GM21381 (cell line): ENCODE measurements at regions not wholly inside any gene's neighbourhood (a gene's known extent, or its start where the extent isn't known, plus 50 kb on each side); places are given as distances from the start of the nearest gene placed in this dataset.

Source experiments
- ATAC-seq: cut with Tn5 transposase; IDR thresholded peaks from one replicate; pipeline ENCODE4 v1.9.1; 2021; ENCODE audit warnings: mild to moderate bottlenecking, moderate library complexity; ENCODE audit not compliant: unreplicated experiment

DNA sequence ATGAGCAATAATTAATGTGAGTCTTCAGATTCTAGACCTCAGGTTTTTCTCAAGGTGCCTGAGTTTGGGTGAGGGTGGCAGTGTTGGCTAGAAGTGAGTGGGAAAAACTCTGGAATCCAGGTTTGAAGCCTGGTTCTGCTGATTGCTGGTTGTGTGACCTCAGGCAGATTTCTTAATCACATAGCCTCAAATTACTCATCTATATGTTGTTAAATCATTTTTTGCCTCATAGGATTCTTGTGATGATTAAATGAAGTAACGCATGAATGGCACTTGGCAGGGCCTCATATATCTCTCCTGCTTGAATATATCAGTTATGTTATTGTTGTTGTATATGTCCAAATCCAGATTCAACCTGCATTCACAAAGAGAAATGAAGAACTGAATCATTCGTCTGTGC, 60.5 kb downstream of the NR2F2 start:
- no peak for ATAC-seq

- no peak for ATAC-seq
Measured at GRCh38 chr15:96392380-96393208, 62.1 kb downstream of the NR2F2 start.

- no peak for ATAC-seq
Measured at GRCh38 chr15:96393209-96393513, 62.7 kb downstream of the NR2F2 start.

DNA sequence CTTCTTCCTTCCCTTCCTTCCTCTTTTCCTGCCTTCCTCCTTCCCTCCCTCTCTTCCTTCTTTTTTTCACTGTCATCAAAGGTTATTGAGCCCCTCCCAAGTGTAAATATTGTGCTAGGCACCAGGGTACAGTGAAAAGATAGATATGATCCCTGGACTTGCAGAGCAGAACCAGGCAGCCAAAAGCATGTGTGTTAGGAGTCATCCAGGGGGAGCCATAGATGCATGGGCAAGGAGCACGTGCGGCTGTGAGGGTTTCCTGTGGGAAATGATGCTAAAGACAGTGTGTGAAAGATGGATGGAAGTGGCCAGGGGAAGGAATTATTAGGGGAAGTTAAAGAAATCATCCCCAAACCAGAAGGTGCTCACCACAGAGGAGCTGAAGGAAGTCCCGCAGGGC, 65.2 kb downstream of the NR2F2 start:
- no peak for ATAC-seq

- ATAC-seq, result no peak
Measured at GRCh38 chr15:96398776-96399175, 68.3 kb downstream of the NR2F2 start.

DNA sequence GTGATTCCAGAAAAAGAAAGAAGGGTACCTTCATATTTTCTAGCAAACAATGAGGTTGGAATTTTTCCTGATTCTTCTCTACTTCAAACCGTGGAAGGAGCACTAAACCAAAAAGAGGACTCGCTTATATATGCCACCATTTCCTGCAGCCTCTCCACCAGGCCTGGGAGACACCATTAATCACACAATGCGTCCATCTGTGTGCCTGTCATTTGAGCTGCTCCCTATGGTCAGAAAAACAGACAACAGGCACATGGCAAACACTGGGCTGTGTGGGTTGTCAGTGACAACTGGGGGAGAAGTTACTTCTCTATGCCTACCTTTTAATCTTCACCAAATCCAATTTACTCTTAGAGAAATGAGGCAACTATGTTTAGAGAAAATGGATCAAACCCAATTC, 71.9 kb downstream of the NR2F2 start:
- ATAC-seq, result no peak

DNA sequence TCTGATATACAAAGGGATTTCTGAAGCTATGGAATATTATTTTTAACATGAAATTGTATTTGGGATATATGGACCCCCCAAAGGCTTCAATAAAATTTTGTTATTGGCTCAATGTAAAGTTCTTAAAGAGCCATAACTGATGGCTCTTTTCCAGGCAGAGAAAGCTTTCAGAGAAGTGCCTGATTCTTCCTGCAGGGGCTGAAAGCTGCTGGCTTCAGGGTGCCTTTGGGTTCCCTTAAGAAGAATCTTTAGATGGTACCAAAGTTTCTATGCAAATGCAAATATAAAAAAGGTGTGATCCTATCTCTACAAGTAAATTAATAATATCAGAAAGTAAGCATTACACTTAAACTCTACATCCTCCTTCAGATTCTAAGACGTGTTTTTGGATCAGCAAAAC, 72.6 kb downstream of the NR2F2 start:
- no peak for ATAC-seq

DNA sequence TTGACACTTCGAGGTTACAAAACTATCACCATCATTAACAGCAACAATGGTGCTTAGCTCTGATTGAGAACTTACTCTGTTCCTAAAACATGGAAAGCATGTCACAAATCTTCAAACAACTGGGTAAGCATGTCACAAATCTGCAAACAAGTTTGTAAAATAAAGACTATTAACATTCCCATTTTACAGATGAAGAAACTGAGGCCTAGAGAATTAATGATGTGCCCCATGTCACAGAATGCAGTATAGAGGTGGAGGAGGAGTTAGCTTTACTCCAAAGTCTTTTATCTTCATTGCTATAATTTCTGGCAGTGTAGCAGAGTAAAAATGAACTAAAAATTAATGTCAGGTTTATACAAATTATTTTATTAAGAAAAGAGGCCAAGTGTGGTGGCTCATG, 73.4 kb downstream of the NR2F2 start:
- no peak for ATAC-seq

GRCh38 chr15:96404560-96404959, 74.1 kb downstream of the NR2F2 start:
- ATAC-seq, result no peak

DNA sequence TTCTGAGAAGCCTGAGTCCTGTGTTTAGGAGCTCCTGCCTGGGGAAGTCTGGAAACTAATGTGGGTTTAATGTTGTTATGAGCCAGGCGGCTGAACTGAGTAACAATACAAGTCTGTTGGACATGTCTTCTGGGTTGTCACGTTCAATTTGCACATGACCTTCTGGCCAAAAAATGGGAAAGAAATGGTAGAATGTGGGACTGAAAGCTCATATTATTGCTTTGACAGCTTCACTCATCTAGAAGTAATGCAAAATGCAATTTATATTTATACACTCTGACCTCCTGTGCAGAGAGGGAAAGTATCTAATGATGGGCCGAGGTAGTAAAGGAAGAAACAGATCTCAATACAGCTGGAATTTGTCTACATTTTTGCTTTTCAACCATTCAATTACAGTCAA, 75.8 kb downstream of the NR2F2 start:
- no peak for ATAC-seq

GRCh38 chr15:96406701-96407100, 76.2 kb downstream of the NR2F2 start:
- ATAC-seq, result no peak

DNA sequence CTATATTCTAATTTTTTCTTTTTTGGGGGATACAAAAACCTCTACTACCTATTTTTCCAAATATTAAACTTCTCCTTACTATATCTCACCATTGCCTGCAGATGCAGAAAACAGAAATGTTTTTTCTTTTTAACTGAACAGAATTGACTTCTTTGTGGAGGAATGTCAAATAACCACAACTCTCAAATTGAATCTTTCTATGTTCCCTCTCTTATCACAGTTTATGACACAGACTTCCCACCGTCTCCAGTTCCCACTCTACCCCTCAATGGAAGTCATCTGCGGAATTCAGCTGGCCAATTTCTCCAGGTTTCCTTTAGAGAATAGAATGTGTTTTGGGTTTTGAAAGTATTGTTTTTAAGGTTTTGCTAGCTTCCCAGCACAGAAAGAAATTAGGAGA, 77.0 kb downstream of the NR2F2 start:
- no peak for ATAC-seq

GRCh38 chr15:96408591-96409183, 78.2 kb downstream of the NR2F2 start:
- no peak for ATAC-seq

DNA sequence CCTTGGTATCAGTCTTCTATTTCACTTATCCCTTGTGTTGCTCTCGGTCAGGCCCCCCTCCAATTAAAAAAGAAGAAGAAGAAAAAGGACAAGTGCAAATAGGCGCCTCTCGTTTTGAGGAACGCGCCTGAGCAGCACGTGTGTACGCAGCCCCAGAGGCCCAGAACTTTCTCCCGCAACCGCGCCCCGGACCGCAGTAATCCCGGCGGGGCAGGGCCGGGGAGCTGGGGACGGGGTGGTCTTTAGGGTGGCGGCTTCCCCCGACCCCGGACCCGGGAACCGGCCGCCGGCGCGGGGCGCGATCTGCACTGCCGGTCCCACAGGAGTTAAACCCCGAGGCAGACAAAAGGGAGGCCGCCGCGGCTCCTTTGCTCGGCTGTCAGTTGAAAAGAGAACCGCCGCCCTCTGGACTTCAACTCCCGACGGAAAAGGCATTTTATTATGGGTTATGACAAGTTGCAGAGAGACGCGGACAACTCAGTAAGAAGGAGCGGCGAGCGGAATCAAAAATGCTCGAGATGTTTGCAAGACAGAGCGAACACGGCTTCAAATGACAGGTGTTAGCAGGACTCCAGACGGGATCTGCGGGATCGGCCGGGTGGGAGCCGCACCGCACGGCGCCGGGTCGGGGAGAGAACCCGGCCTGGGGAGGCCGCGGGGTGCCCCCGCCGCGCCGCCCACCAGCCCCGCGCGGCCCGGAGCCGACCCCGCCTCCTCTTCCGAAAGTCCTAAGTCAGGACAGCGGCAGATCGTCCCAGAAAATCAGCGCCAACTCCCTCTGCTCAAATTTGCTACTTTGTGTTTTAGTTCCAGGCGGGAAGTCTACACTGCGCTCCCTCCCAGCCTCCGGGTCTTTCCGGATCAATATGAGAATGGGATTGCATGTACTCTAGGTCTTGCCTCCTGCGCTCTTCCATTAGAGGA, 79.0 kb downstream of the NR2F2 start:
- no peak for ATAC-seq

GRCh38 chr15:96410175-96411055, 79.9 kb downstream of the NR2F2 start:
- no peak for ATAC-seq

- ATAC-seq, result no peak
Measured at GRCh38 chr15:96411056-96412031, 80.8 kb downstream of the NR2F2 start.

DNA sequence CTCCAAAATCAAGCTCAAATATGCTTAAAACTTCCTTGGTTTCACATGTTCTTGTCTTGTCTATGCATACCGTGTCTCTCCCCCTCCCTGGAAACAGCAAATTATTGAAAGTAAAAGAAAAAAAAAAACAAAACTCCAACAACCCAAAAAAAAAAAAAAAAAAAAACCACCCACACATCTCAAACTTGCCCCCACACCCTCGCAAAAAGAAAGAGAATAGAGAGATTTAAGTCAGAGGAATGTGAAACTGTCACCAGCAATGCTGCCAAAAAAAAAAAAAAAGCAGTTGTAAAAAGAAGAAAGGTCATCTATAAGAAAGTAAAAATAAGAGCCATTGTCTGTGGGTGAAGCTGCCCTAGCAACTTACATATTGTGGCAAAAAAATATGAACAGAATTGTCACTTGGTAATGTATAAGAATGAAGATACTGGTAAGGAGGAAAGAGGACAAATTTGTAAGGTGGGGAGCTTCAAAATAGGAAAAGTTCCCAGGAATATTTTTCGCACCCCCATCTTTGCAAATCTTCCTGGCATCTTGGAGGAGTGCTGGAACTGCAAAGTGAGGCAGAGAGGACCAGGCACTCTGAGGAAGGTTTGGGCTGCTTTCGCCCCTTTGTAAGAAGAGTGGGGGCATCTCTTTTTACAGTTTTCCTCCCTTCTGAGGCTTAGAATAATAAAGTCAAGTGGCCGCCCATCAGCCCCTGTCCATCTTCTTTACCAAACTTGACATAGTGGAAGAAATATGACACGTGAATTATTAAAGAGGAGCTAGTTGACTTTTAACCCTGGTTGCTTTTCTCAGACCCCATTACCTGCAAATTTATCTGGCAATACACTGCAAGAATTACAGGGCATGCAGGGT, 81.8 kb downstream of the NR2F2 start:
- no peak for ATAC-seq

DNA sequence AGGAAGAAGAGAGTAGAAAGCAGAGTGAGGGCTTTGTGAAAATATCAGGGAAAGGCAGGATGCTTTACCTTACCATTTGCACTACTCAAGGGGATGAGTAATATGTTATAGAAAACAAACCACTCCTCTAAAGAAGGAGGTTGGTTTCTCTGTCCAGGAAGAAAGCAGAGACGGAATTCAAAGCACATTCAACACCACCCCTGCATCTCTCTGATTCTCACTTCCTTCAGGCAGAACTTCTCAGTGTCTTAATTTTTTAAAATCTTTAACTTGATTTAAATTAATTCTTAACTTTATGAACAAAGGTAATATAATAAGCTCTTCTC, 82.4 kb downstream of the NR2F2 start:
- no peak for ATAC-seq

GRCh38 chr15:96413657-96414056, 83.2 kb downstream of the NR2F2 start:
- ATAC-seq, result no peak
